B cell (primary cell): ENCODE measurements at regions not wholly inside any gene's neighbourhood (a gene's known extent, or its start where the extent isn't known, plus 50 kb on each side); places are given as distances from the start of the nearest gene placed in this dataset.

ENCODE experiments used
- ATAC-seq: fragments of 200-7000 bp; cut with Tn5 transposase; one replicate; pipeline ENCODE4 v1.10.0; 2021; ENCODE audit warnings: low read depth, mild to moderate bottlenecking, moderate number of reproducible peaks, moderate library complexity
- CTCF ChIA-PET: fragments of 350-600 bp; sonication (Branson Sonifier 250); formaldehyde crosslinking; loops from one replicate; lab custom pipeline; 2021; ENCODE audit warnings: antibody characterized with exemption, inconsistent platforms; lab: Charles Lee
- POLR2A ChIA-PET: fragments of 350-600 bp; sonication (Branson Sonifier 250); formaldehyde crosslinking; loops from one replicate; lab custom pipeline; 2021; ENCODE audit warnings: antibody characterized with exemption; lab: Charles Lee
- DNase-seq: peaks from one replicate; pipeline ENCODE4 v3.0.0; 2013
- H2AFZ ChIP-seq: 2 replicates; pipeline ENCODE4 v1.6.1; 2012; ENCODE audit warnings: mild to moderate bottlenecking, low read depth, low read length; ENCODE audit not compliant: insufficient read depth, poor library complexity, severe bottlenecking
- H3K27ac ChIP-seq, 2 donors: 1 replicate in 1 of 2; 2 replicates in 1 of 2; pipeline ENCODE4 v1.5.1; 2012 to 2013; ENCODE audit warnings: low read length in 2 of 2, mild to moderate bottlenecking in 2 of 2, moderate library complexity in 1 of 2
- H3K27me3 ChIP-seq, 4 experiments: fragments of 200-600 bp in 1 of 4; sonication (generic) in 1 of 4; replicated peaks in 1 of 4; 1 replicate in 2 of 4; 2 replicates in 2 of 4; pipeline versions ENCODE4 v1.6.1 to v1.7.0; 2013 to 2016; ENCODE audit warnings: low read length in 3 of 4, mild to moderate bottlenecking in 2 of 4, mixed read lengths in 1 of 4, moderate library complexity in 1 of 4; ENCODE audit not compliant: insufficient read depth in 4 of 4, control insufficient read depth in 3 of 4; ENCODE audit errors: control extremely low read depth in 1 of 4
- H3K36me3 ChIP-seq, 2 experiments: replicated peaks in 1 of 2; 1 replicate in 1 of 2; 2 replicates in 1 of 2; pipeline versions ENCODE4 v1.6.1 to v1.7.1; 2013; ENCODE audit warnings: low read length in 1 of 2; ENCODE audit not compliant: insufficient read depth in 2 of 2, control insufficient read depth in 1 of 2; ENCODE audit errors: control extremely low read depth in 1 of 2, extremely low read depth in 1 of 2
- H3K4me1 ChIP-seq, 2 donors: fragments of 200-600 bp in 1 of 2; sonication (generic) in 1 of 2; 1 replicate in 1 of 2; 2 replicates in 1 of 2; pipeline versions ENCODE4 v1.5.1 to v1.6.1; 2013 to 2017; ENCODE audit warnings: low read length in 2 of 2; ENCODE audit not compliant: control insufficient read depth in 2 of 2, insufficient read depth in 2 of 2
- H3K4me2 ChIP-seq: replicated peaks from 2 replicates; pipeline ENCODE3; 2012; ENCODE audit warnings: mild to moderate bottlenecking, low read depth, low read length; ENCODE audit not compliant: poor library complexity, severe bottlenecking
- H3K4me3 ChIP-seq, 5 experiments: fragments of 200-600 bp in 1 of 5; sonication (generic) in 1 of 5; 1 replicate in 3 of 5; 2 replicates in 2 of 5; pipeline versions ENCODE4 v1.5.1 to v1.7.0; 2011 to 2016; ENCODE audit warnings: low read length in 4 of 5, mild to moderate bottlenecking in 4 of 5, low read depth in 2 of 5, control low read depth in 1 of 5, moderate library complexity in 1 of 5; ENCODE audit not compliant: insufficient read depth in 1 of 5; ENCODE audit errors: control extremely low read depth in 1 of 5, extremely low read depth in 1 of 5
- H3K79me2 ChIP-seq: fragments of 200-600 bp; sonication (generic); one replicate; pipeline ENCODE4 v1.6.0; 2016; ENCODE audit warnings: low read length; ENCODE audit not compliant: control insufficient read depth, insufficient read depth
- H3K9ac ChIP-seq: fragments of 200-600 bp; sonication (generic); 2 replicates; pipeline ENCODE4 v1.6.1; 2017; ENCODE audit warnings: mild to moderate bottlenecking, low read length, moderate library complexity
- H3K9me3 ChIP-seq, 3 donors: one replicate each; pipeline versions ENCODE4 v1.6.1 to v1.7.1; 2013; ENCODE audit warnings: low read length in 2 of 3; ENCODE audit not compliant: control insufficient read depth in 2 of 3, insufficient read depth in 1 of 3; ENCODE audit errors: control extremely low read depth in 1 of 3
- H4K20me1 ChIP-seq: 2 replicates; pipeline ENCODE4 v1.6.0; 2012; ENCODE audit warnings: mild to moderate bottlenecking, low read length; ENCODE audit not compliant: insufficient read depth, control insufficient read depth, poor library complexity, severe bottlenecking
- H3K27ac Mint-ChIP-seq: one replicate; pipeline ENCODE4 v1.8.0; 2021; ENCODE audit warnings: mixed read lengths
- H3K27me3 Mint-ChIP-seq: one replicate; pipeline ENCODE4 v1.8.0; 2021; ENCODE audit warnings: mixed read lengths
- H3K4me1 Mint-ChIP-seq: one replicate; pipeline ENCODE4 v1.8.0; 2021; ENCODE audit warnings: mixed read lengths
- H3K4me3 Mint-ChIP-seq: one replicate; pipeline ENCODE4 v1.8.0; 2021; ENCODE audit warnings: mixed read lengths
- H3K9me3 Mint-ChIP-seq: one replicate; pipeline ENCODE4 v1.8.0; 2022; ENCODE audit warnings: mixed read lengths; ENCODE audit not compliant: insufficient read depth
- EZH2 ChIP-seq: IDR thresholded peaks from 2 replicates; pipeline ENCODE4 v1.6.1; 2012; ENCODE audit warnings: borderline replicate concordance, low read depth, mild to moderate bottlenecking, moderate library complexity, low read length; ENCODE audit not compliant: insufficient read depth, poor library complexity, severe bottlenecking
- WGBS: methylation state at CpG from one replicate; pipeline ENCODE4 v1.1.5; 2013; ENCODE audit warnings: missing lambda C conversion rate; ENCODE audit not compliant: insufficient coverage; 5-methylcytosine and 5-hydroxymethylcytosine counted together
- intact Hi-C: fragments of 100-400 bp; cut with micrococcal nuclease; formaldehyde crosslinking; loops from one replicate; pipeline ENCODE4 v1.10.0; 2022
- TF ChIP-seq, protein P1 (sequence below): fragments of 200-600 bp; IDR thresholded peaks from one replicate; pipeline ENCODE4 v1.8.0; 2022; ENCODE audit warnings: antibody characterized with exemption, mild to moderate bottlenecking

DNA sequence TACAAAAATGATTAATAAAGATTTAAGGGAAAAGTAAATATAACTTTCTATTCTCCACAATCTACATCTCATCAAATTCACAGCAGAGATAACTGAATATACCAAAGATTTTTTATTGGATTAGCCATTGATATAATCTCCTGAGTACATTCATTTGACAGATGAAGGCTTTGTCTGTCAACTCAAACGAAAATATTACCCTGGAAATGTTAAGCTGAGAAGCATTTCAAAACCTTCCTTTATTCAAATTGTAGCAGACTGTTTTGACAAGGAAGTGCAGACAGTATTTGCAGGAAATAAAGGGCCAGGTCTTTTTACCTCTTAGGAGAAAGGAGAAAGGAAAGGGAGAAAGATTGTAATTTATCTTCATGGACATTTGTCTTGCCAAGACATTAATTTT is 473.5 kb downstream of the TMEM182 start:
- no peaks in the 10 kb centered on the region for H3K4me1 ChIP-seq
- no peaks in the 10 kb centered on the region for H3K27me3 ChIP-seq
- H3K27ac ChIP-seq: no peak overlapping the region
- no peak overlapping the region for H3K9ac ChIP-seq
- Mint-ChIP-seq H3K27me3 (no peaks in the 10 kb centered on the region), H3K9me3 (no peaks in the 10 kb centered on the region), H3K27ac (no peak overlapping the region), H3K4me1 (no peaks in the 10 kb centered on the region), H3K4me3 (no peak overlapping the region)
- DNase-seq: no peak
- TF ChIP-seq EZH2: no peak
- TF ChIP-seq, protein P1, sequence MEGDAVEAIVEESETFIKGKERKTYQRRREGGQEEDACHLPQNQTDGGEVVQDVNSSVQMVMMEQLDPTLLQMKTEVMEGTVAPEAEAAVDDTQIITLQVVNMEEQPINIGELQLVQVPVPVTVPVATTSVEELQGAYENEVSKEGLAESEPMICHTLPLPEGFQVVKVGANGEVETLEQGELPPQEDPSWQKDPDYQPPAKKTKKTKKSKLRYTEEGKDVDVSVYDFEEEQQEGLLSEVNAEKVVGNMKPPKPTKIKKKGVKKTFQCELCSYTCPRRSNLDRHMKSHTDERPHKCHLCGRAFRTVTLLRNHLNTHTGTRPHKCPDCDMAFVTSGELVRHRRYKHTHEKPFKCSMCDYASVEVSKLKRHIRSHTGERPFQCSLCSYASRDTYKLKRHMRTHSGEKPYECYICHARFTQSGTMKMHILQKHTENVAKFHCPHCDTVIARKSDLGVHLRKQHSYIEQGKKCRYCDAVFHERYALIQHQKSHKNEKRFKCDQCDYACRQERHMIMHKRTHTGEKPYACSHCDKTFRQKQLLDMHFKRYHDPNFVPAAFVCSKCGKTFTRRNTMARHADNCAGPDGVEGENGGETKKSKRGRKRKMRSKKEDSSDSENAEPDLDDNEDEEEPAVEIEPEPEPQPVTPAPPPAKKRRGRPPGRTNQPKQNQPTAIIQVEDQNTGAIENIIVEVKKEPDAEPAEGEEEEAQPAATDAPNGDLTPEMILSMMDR: no peak
- ChIA-PET CTCF (no interaction called here), POLR2A (no interaction called here)
- H3K4me3 ChIP-seq: no peak overlapping the region
- no peak overlapping the region for H2AFZ ChIP-seq
- intact Hi-C loops: no loop called here
- H3K9me3 ChIP-seq: no peaks in the 10 kb centered on the region
- H3K36me3 ChIP-seq: no peaks in the 10 kb centered on the region
- no peak overlapping the region for H3K4me2 ChIP-seq
- no CpG with 5 or more reads among the region's 1 CpG for WGBS
- no peaks in the 10 kb centered on the region for H3K79me2 ChIP-seq
- ATAC-seq: no peak
- H4K20me1 ChIP-seq: no peaks in the 10 kb centered on the region

DNA sequence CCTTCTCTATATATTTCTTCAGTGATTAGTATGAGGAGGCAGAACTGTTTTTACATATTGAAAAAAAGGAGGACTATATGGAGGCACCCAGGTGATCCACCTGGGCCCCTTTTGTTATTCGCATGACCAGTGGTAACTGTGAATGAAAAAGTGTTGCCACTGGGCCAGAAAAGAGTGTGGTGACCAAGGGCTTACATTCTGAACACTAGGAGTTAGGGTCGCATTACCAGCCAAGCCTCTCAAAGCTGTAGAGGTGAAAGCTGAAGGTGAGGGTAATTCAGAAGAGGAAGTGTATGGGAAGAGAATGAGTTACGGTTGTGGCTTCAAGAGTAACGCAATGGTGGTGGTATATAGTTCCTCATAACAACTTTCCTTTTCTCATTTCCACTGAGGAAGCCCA is 487.6 kb downstream of the TMEM182 start:
- no peaks in the 10 kb centered on the region for H3K79me2 ChIP-seq
- DNase-seq: no peak
- Mint-ChIP-seq H3K4me1 (no peaks in the 10 kb centered on the region), H3K27me3 (no peaks in the 10 kb centered on the region), H3K9me3 (peaks cover 2% of the 10 kb centered on the region), H3K27ac (no peak overlapping the region), H3K4me3 (no peak overlapping the region)
- no peak for TF ChIP-seq EZH2
- TF ChIP-seq, protein P1: no peak
- no peak overlapping the region for H3K4me3 ChIP-seq
- 100% methylated on average over 1 of the region's 4 CpGs for WGBS
- no peaks in the 10 kb centered on the region for H3K9me3 ChIP-seq
- H4K20me1 ChIP-seq: no peaks in the 10 kb centered on the region
- no peaks in the 10 kb centered on the region for H3K4me1 ChIP-seq
- no peak overlapping the region for H3K4me2 ChIP-seq
- POLR2A ChIA-PET: no interaction called here
- H3K9ac ChIP-seq: no peak overlapping the region
- ATAC-seq: no peak
- no peak overlapping the region for H2AFZ ChIP-seq
- H3K36me3 ChIP-seq: no peaks in the 10 kb centered on the region
- H3K27ac ChIP-seq: no peak overlapping the region
- intact Hi-C loops: no loop called here
- H3K27me3 ChIP-seq: no peaks in the 10 kb centered on the region
- CTCF ChIA-PET: no interaction called here
